ENCODE measurements at regions not wholly inside any gene's neighbourhood (a gene's known extent, or its start where the extent isn't known, plus 50 kb on each side); places are given as distances from the start of the nearest gene placed in this dataset.

GRCh38 chr5:153276151-153276550, 214.3 kb upstream of the GRIA1 start:
- TF ChIP-seq CTCF (IDR thresholded peaks at IDR 0.05; ENCODE audit: insufficient read depth, low read length) (no peak), GABPA (IDR thresholded peaks at IDR 0.05; ENCODE audit: low read depth) (no peak), POLR2AphosphoS5 (IDR thresholded peaks at IDR 0.05; ENCODE audit: low read depth) (no peak), REST (IDR thresholded peaks at IDR 0.05; ENCODE audit: insufficient replicate concordance, low read depth) (peak; percentile 99)
